ENCODE measurements at regions not wholly inside any gene's neighbourhood (a gene's known extent, or its start where the extent isn't known, plus 50 kb on each side); places are given as distances from the start of the nearest gene placed in this dataset.

DNA sequence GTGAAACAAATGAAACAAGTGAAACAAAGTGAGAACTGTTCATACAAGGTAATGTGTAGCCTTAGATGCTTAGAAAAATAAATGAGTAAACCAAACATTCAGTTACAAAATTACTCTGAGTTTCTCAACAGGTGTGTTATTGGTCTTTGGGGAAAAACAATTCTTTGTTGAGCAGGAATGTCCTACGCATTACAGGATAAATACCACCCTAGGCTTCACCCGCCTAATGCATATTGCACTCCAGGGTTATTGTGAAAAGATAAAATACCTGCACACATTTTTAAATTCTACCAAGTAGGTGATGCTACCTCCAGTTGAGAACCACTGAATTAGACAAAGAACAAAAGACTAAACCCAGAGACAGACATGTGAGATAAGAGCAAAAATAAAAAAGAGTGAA is 72.2 kb downstream of the ADAMTS1 start:
- TF ChIP-seq, protein P1, sequence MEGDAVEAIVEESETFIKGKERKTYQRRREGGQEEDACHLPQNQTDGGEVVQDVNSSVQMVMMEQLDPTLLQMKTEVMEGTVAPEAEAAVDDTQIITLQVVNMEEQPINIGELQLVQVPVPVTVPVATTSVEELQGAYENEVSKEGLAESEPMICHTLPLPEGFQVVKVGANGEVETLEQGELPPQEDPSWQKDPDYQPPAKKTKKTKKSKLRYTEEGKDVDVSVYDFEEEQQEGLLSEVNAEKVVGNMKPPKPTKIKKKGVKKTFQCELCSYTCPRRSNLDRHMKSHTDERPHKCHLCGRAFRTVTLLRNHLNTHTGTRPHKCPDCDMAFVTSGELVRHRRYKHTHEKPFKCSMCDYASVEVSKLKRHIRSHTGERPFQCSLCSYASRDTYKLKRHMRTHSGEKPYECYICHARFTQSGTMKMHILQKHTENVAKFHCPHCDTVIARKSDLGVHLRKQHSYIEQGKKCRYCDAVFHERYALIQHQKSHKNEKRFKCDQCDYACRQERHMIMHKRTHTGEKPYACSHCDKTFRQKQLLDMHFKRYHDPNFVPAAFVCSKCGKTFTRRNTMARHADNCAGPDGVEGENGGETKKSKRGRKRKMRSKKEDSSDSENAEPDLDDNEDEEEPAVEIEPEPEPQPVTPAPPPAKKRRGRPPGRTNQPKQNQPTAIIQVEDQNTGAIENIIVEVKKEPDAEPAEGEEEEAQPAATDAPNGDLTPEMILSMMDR (IDR thresholded peaks at IDR 0.05 in 8 of 11, conservative IDR thresholded peaks at IDR 0.05 in 3 of 11): no peak
- TF ChIP-seq POLR2A (IDR thresholded peaks at IDR 0.05) (no peak), POLR2AphosphoS5 (IDR thresholded peaks at IDR 0.05) (no peak)

All from spleen (tissue), 7 donors.